ENCODE measurements at regions not wholly inside any gene's neighbourhood (a gene's known extent, or its start where the extent isn't known, plus 50 kb on each side); places are given as distances from the start of the nearest gene placed in this dataset.

GRCh38 chr11:91840640-91841240, 383.9 kb upstream of the FAT3 start:
- TF ChIP-seq POLR2AphosphoS5 (IDR thresholded peaks at IDR 0.05; ENCODE audit: low read depth, low read length), result no peak
- TF ChIP-seq TAF1 (IDR thresholded peaks at IDR 0.05; ENCODE audit: borderline replicate concordance, insufficient read depth, low read length), result no peak
